ENCODE measurements at regions not wholly inside any gene's neighbourhood (a gene's known extent, or its start where the extent isn't known, plus 50 kb on each side); places are given as distances from the start of the nearest gene placed in this dataset.

DNA sequence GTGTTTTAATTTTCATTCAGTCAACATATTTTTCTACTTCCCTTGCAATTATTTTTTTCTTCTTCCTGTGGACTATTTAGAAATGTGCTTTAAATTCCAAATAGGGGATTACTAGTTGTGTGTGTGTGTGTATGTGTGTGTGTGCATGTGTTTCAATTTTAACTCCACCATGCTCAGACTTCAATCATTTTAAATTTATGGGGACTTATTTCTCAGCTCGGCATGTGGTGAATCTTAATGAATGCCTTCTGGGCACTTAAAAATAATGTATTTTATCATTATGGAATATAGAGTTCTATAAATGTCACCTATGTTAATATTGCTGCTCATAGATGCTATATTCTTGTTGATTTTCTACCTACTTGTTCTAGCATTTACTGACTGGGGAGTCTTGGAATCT is 465.6 kb upstream of the PRKX start:
- DNase-seq: no peak
- Mint-ChIP-seq H3K27me3 (ENCODE audit: insufficient read depth) (no peaks in the 10 kb centered on the region), H3K4me1 (ENCODE audit: low read depth) (no peaks in the 10 kb centered on the region), H3K36me3 (ENCODE audit: low read depth) (no peaks in the 10 kb centered on the region), H3K4me3 (no peak overlapping the region), H3K27ac (no peak overlapping the region), H3K9me3 (peaks cover 19% of the 10 kb centered on the region)
- no peak for TF ChIP-seq CTCF (IDR thresholded peaks at IDR 0.05)

- no peak for DNase-seq
- Mint-ChIP-seq H3K9me3 (peaks cover 18% of the 10 kb centered on the region), H3K27me3 (ENCODE audit: insufficient read depth) (no peaks in the 10 kb centered on the region), H3K27ac (no peak overlapping the region), H3K4me3 (no peak overlapping the region), H3K36me3 (ENCODE audit: low read depth) (no peaks in the 10 kb centered on the region), H3K4me1 (ENCODE audit: low read depth) (no peaks in the 10 kb centered on the region)
- no peak for TF ChIP-seq CTCF (IDR thresholded peaks at IDR 0.05)
Observed at GRCh38 chrX:4175221-4175620, 461.8 kb upstream of the PRKX start.

DNA sequence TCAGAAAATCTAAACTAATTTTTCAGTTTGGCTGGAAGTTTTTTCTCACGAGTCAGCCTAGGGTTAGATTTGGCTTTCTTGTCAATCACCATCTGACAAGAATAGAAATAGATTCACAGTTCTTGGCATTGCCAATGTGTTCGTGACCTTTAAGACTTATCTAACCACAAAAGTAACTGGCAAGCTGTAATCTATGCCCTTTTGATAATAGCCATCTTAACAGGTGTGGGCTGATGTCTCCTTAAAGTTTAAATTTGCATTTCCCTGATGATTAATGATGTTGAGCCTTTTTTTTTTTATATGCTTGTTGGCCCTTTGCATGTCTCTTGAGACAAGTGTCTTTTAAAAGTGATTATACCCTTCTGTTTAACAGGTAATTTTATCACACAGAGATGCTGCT is 460.3 kb upstream of the PRKX start:
- H3K4me3 Mint-ChIP-seq: no peak overlapping the region
- H3K27me3 Mint-ChIP-seq (ENCODE audit: insufficient read depth): no peaks in the 10 kb centered on the region
- H3K4me1 Mint-ChIP-seq (ENCODE audit: low read depth): no peaks in the 10 kb centered on the region
- no peak for TF ChIP-seq CTCF (IDR thresholded peaks at IDR 0.05)
- no peaks in the 10 kb centered on the region for H3K36me3 Mint-ChIP-seq (ENCODE audit: low read depth)
- DNase-seq: no peak
- H3K9me3 Mint-ChIP-seq: peaks cover 16% of the 10 kb centered on the region
- H3K27ac Mint-ChIP-seq: no peak overlapping the region

DNA sequence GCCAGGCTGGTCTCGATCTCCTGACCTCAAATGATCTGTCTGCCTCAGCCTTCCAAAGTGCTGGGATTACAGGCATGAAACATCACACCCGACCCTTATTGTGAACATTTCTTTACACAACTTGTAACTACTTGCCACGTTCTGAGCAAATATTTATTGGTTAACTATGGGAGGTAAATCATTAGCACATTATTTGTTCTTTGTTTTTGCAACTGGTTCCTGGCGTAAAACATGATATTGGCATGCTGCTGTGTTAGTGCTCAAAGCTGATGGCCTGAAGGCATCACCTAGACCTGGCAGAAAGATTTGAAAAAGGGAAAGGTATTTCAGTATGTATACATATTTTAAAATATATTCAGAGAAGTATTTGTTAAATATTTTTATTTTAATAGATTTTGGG is 438.3 kb upstream of the PRKX start:
- Mint-ChIP-seq H3K27ac (no peak overlapping the region), H3K27me3 (ENCODE audit: insufficient read depth) (no peaks in the 10 kb centered on the region), H3K36me3 (ENCODE audit: low read depth) (no peaks in the 10 kb centered on the region), H3K4me1 (ENCODE audit: low read depth) (no peaks in the 10 kb centered on the region), H3K4me3 (no peak overlapping the region), H3K9me3 (peaks cover 19% of the 10 kb centered on the region)
- no peak for DNase-seq
- no peak for TF ChIP-seq CTCF (IDR thresholded peaks at IDR 0.05)

GRCh38 chrX:4150259-4150658 is 436.8 kb upstream of the PRKX start:
- no peaks in the 10 kb centered on the region for H3K36me3 Mint-ChIP-seq (ENCODE audit: low read depth)
- no peaks in the 10 kb centered on the region for H3K4me1 Mint-ChIP-seq (ENCODE audit: low read depth)
- DNase-seq: no peak
- H3K4me3 Mint-ChIP-seq: no peak overlapping the region
- peaks cover 12% of the 10 kb centered on the region for H3K9me3 Mint-ChIP-seq
- H3K27ac Mint-ChIP-seq: no peak overlapping the region
- no peaks in the 10 kb centered on the region for H3K27me3 Mint-ChIP-seq (ENCODE audit: insufficient read depth)
- TF ChIP-seq CTCF (IDR thresholded peaks at IDR 0.05): no peak

DNA sequence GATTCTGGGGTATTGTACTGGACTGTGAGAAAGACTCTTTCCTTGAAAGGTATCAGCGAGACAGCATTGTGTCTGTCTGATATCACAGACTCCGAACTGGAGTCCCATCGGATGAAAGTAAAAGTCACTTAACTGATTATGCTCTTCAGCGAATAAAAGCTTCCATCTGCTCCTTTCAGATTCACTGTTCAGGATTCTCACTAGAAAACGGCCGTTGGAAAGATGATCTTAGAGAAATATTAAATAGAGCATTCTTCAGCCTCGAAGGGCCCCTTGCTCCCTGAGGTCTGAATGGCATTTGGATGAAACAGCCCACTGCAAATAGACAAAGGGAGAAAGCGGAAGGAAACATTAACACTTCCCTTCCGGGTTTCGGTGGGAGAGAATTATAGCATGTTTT is 416.2 kb upstream of the PRKX start:
- no peak for TF ChIP-seq CTCF (IDR thresholded peaks at IDR 0.05)
- Mint-ChIP-seq H3K4me1 (ENCODE audit: low read depth) (no peaks in the 10 kb centered on the region), H3K27me3 (ENCODE audit: insufficient read depth) (no peaks in the 10 kb centered on the region), H3K36me3 (ENCODE audit: low read depth) (no peaks in the 10 kb centered on the region), H3K4me3 (no peak overlapping the region), H3K9me3 (peaks cover 21% of the 10 kb centered on the region), H3K27ac (no peak overlapping the region)
- no peak for DNase-seq
